ENCODE measurements at regions not wholly inside any gene's neighbourhood (a gene's known extent, or its start where the extent isn't known, plus 50 kb on each side); places are given as distances from the start of the nearest gene placed in this dataset.
"Not testable (repeated sequence)": the region's sequence is repeated elsewhere in the genome, so short reads cannot be mapped to it uniquely, and the experiment has no call there.

- no peak overlapping the region for H3K4me3 ChIP-seq
- no peaks in the 10 kb centered on the region for H3K9me3 ChIP-seq
- no peak overlapping the region for H3K27ac ChIP-seq
- intact Hi-C loops (cut with DNase I): no loop called here
- TF ChIP-seq CTCF (IDR thresholded peaks at IDR 0.05): no peak
- 75 to 79% methylated on average over 5 of the region's 5 CpGs for WGBS, 2 donors
- FAIRE-seq: no peak
- no peak for DNase-seq
- H3K36me3 ChIP-seq: no peaks in the 10 kb centered on the region
- H3K27me3 ChIP-seq: no peaks in the 10 kb centered on the region
- H3K4me1 ChIP-seq: no peaks in the 10 kb centered on the region
- ATAC-seq: no peak
Measured at GRCh38 chr2:38484957-38485356, 107.9 kb upstream of the ATL2 start.

GRCh38 chr2:38483776-38484501 lies 106.9 kb upstream of the ATL2 start:
- DNase-seq: no peak
- no peak for FAIRE-seq
- H3K27ac ChIP-seq: no peak overlapping the region
- H3K4me3 ChIP-seq: no peak overlapping the region
- no peak for ATAC-seq
- H3K27me3 ChIP-seq: no peaks in the 10 kb centered on the region
- intact Hi-C loops (cut with DNase I): no loop called here
- no peak for TF ChIP-seq CTCF (IDR thresholded peaks at IDR 0.05)
- no peaks in the 10 kb centered on the region for H3K36me3 ChIP-seq
- no peaks in the 10 kb centered on the region for H3K9me3 ChIP-seq
- 69 to 71% methylated on average over 5 of the region's 5 CpGs for WGBS, 2 donors
- no peaks in the 10 kb centered on the region for H3K4me1 ChIP-seq

- ATAC-seq; H3K4me3 ChIP-seq; H3K36me3 ChIP-seq; DNase-seq; H3K9me3 ChIP-seq; H3K27ac ChIP-seq; H3K27me3 ChIP-seq; intact Hi-C loops (cut with DNase I); FAIRE-seq; H3K4me1 ChIP-seq: not testable (repeated sequence)
- WGBS, 2 donors: 89 to 94% methylated on average over 5 to 6 of the region's 6 CpGs
Measured at GRCh38 chr2:38482710-38483109, 105.6 kb upstream of the ATL2 start.

GRCh38 chr2:38480617-38481016 lies 103.5 kb upstream of the ATL2 start:
- Histone ChIP-seq H3K27me3 (no peaks in the 10 kb centered on the region), H3K4me3 (no peak overlapping the region), H3K9me3 (no peaks in the 10 kb centered on the region), H3K4me1 (no peaks in the 10 kb centered on the region), H3K36me3 (no peaks in the 10 kb centered on the region), H3K27ac (no peak overlapping the region)
- intact Hi-C loops (cut with DNase I): no loop called here
- TF ChIP-seq CTCF (IDR thresholded peaks at IDR 0.05): no peak
- DNase-seq: no peak
- FAIRE-seq: no peak
- no peak for ATAC-seq

GRCh38 chr2:38477006-38477405 lies 99.9 kb upstream of the ATL2 start:
- H3K4me1 ChIP-seq: no peaks in the 10 kb centered on the region
- no peak for ATAC-seq

More at GRCh38 chr2:38477006-38477405, 99.9 kb upstream of the ATL2 start:
- H3K36me3 ChIP-seq: no peaks in the 10 kb centered on the region
- H3K9me3 ChIP-seq: no peaks in the 10 kb centered on the region
- no peak for DNase-seq
- no peak overlapping the region for H3K27ac ChIP-seq
- no peak for FAIRE-seq
- no peak overlapping the region for H3K4me3 ChIP-seq
- TF ChIP-seq CTCF (IDR thresholded peaks at IDR 0.05): no peak
- H3K27me3 ChIP-seq: no peaks in the 10 kb centered on the region
- 79 to 86% methylated on average over 2 of the region's 2 CpGs for WGBS, 2 donors
- intact Hi-C loops (cut with DNase I): no loop called here

All from pancreas (tissue), 10 donors.